BLaER1 (cell line): ENCODE measurements at regions not wholly inside any gene's neighbourhood (a gene's known extent, or its start where the extent isn't known, plus 50 kb on each side); places are given as distances from the start of the nearest gene placed in this dataset.
"Not testable (repeated sequence)": the region's sequence is repeated elsewhere in the genome, so short reads cannot be mapped to it uniquely, and the experiment has no call there.

Source experiments
- H3K27ac ChIP-seq: shearing (Covaris generic); formaldehyde crosslinking; 2 replicates; pipeline ENCODE4 v1.8.1; 2022
- H3K27me3 ChIP-seq: shearing (Covaris generic); formaldehyde crosslinking; 2 replicates; pipeline ENCODE4 v1.8.1; 2022
- H3K36me3 ChIP-seq: shearing (Covaris generic); formaldehyde crosslinking; 2 replicates; pipeline ENCODE4 v1.8.1; 2022
- H3K4me1 ChIP-seq: shearing (Covaris generic); formaldehyde crosslinking; 2 replicates; pipeline ENCODE4 v1.8.1; 2022
- H3K4me2 ChIP-seq: shearing (Covaris generic); formaldehyde crosslinking; 2 replicates; pipeline ENCODE4 v1.8.1; 2022
- H3K4me3 ChIP-seq: shearing (Covaris generic); formaldehyde crosslinking; 2 replicates; pipeline ENCODE4 v1.8.1; 2022
- H3K9ac ChIP-seq: shearing (Covaris generic); formaldehyde crosslinking; 2 replicates; pipeline ENCODE4 v1.8.1; 2022
- H3K9me3 ChIP-seq: shearing (Covaris generic); formaldehyde crosslinking; 2 replicates; pipeline ENCODE4 v1.8.1; 2022
- H4K20me1 ChIP-seq: shearing (Covaris generic); formaldehyde crosslinking; 2 replicates; pipeline ENCODE4 v1.8.1; 2022
- Cebpa-rat ChIP-seq: shearing (Covaris generic); IDR thresholded peaks from 2 replicates; pipeline ENCODE4 v1.8.1; 2022

DNA sequence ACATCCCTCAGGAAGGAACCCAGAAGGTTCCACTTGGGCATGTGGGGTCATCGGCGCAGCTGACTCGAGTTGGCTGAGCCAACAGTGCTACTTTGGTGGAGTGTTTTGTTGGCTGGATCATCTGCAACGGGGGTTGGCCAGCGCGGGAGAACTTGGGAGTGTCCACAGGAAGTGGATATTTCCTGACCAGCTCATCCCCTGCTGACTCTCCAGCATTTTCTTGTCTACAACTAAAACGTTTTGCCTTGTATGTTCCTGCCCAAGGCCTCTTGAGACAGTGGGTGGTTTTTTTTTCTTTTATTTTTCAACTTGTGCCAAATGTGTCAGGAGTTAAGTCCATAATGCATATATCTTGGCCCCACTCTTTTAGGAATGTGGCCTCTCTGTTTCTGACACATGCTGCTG lies 208.6 kb downstream of the ZNF365 start:
- Histone ChIP-seq H3K27me3 (no peaks in the 10 kb centered on the region), H3K27ac (no peak overlapping the region), H4K20me1 (no peaks in the 10 kb centered on the region), H3K36me3 (no peaks in the 10 kb centered on the region), H3K9me3 (no peaks in the 10 kb centered on the region), H3K4me3 (no peak overlapping the region), H3K4me1 (no peaks in the 10 kb centered on the region), H3K4me2 (no peak overlapping the region), H3K9ac (no peak overlapping the region)
- no peak for TF ChIP-seq Cebpa-rat

DNA sequence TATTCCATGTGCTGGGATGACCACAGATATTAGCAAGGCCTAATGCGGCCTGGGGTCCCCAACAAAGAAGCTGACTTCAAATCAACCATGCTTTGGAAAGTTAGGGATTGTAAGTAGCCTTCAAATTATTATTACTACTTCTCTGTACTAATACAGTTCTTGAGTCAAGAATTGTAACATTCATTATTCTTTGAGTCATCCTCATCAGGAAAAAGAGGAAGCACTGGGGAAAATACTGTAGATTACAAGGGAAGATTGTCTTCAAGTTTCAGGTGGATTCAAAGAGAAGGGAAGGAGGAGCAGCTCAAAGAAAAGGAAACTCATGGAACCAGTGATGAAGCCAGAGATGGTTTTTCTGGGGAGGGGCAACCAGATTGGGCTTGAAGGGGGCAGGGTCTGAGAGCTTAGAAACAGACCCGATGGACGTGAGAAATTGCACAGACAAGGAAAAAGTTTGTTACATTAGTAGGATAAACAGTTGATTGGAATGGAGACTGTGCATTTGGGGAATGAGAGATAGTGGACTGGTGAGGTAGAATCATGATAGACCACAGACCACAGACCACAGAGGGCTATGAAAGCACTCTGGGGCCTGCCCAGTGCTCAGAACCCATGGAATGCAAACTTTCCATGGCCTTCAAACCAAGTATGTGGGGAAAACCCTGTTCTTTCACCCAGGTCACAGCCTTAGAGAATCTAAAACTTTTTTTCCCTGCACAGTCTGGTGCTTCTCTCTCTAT lies 209.9 kb downstream of the ZNF365 start:
- Histone ChIP-seq H3K27me3 (no peaks in the 10 kb centered on the region), H3K4me3 (no peak overlapping the region), H3K9ac (no peak overlapping the region), H3K27ac (no peak overlapping the region), H3K36me3 (no peaks in the 10 kb centered on the region), H4K20me1 (no peaks in the 10 kb centered on the region), H3K4me1 (no peaks in the 10 kb centered on the region), H3K9me3 (no peaks in the 10 kb centered on the region), H3K4me2 (no peak overlapping the region)
- no peak for TF ChIP-seq Cebpa-rat

DNA sequence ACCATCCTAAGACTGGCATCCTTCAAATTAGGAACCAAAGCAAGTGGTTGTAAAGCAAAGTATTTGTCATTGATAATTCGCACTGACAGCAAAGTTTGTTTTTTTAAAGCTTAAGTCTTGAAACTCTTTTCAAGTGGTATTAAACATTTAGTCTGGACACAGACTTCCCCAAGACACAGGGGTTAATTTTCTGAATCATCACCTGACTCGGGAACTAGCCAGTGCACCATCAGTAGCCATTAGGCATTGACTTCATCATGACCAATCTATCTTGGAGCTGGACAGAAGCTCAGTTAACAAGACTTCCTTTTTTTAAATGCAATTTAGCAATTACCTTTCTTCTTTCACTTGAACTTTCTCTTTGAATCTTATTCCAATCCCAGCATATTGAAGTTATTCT lies 210.6 kb downstream of the ZNF365 start:
- Histone ChIP-seq H3K9me3 (no peaks in the 10 kb centered on the region), H3K9ac (no peak overlapping the region), H3K4me1 (no peaks in the 10 kb centered on the region), H3K4me3 (no peak overlapping the region), H4K20me1 (no peaks in the 10 kb centered on the region), H3K36me3 (no peaks in the 10 kb centered on the region), H3K4me2 (no peak overlapping the region), H3K27ac (no peak overlapping the region), H3K27me3 (no peaks in the 10 kb centered on the region)
- no peak for TF ChIP-seq Cebpa-rat

- H3K9ac ChIP-seq: no peak overlapping the region
- no peaks in the 10 kb centered on the region for H4K20me1 ChIP-seq
- no peaks in the 10 kb centered on the region for H3K4me1 ChIP-seq
- no peak overlapping the region for H3K4me2 ChIP-seq
- H3K9me3 ChIP-seq: no peaks in the 10 kb centered on the region
- H3K36me3 ChIP-seq: no peaks in the 10 kb centered on the region
- H3K27me3 ChIP-seq: no peaks in the 10 kb centered on the region
- H3K4me3 ChIP-seq: no peak overlapping the region
- TF ChIP-seq Cebpa-rat: no peak
- no peak overlapping the region for H3K27ac ChIP-seq
These were observed 211.1 kb downstream of the ZNF365 start for GRCh38 chr10:62585211-62585775.

- Histone ChIP-seq H3K4me3 (no peak overlapping the region), H3K4me1 (no peaks in the 10 kb centered on the region), H3K27ac (no peak overlapping the region), H3K9me3 (no peaks in the 10 kb centered on the region), H3K36me3 (no peaks in the 10 kb centered on the region), H3K9ac (no peak overlapping the region), H3K4me2 (no peak overlapping the region), H4K20me1 (no peaks in the 10 kb centered on the region), H3K27me3 (no peaks in the 10 kb centered on the region)
- no peak for TF ChIP-seq Cebpa-rat
These were observed 212.8 kb downstream of the ZNF365 start for GRCh38 chr10:62587011-62587410.

DNA sequence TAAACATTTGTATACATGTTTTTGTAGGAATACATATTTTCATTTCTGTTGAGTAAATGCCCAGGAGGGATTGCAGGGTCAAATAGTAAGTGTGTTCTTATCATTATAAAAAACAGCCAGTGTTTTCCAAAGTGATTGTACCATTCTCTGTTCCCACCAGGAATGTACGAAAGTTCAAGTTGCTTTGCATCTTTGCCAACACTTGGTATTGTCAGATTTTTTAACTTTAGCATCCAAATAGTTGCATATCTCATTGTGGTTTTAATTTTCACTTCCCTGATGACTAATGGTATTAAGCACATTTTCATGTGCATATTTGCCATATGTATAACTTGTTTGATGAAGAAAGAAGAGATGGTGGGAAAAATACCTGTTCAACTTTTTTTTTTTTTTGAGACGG lies 213.9 kb downstream of the ZNF365 start:
- H4K20me1 ChIP-seq: no peaks in the 10 kb centered on the region
- no peaks in the 10 kb centered on the region for H3K36me3 ChIP-seq
- no peak overlapping the region for H3K4me2 ChIP-seq
- H3K9me3 ChIP-seq: no peaks in the 10 kb centered on the region
- H3K4me3 ChIP-seq: no peak overlapping the region
- no peaks in the 10 kb centered on the region for H3K4me1 ChIP-seq
- no peak overlapping the region for H3K27ac ChIP-seq
- H3K27me3 ChIP-seq: no peaks in the 10 kb centered on the region
- H3K9ac ChIP-seq: no peak overlapping the region
- TF ChIP-seq Cebpa-rat: no peak

GRCh38 chr10:62589689-62590088 lies 214.8 kb upstream of the ADO start:
- H3K9me3 ChIP-seq: no peaks in the 10 kb centered on the region
- no peaks in the 10 kb centered on the region for H4K20me1 ChIP-seq
- H3K4me3 ChIP-seq: no peak overlapping the region
- no peaks in the 10 kb centered on the region for H3K4me1 ChIP-seq
- no peak overlapping the region for H3K4me2 ChIP-seq
- H3K36me3 ChIP-seq: no peaks in the 10 kb centered on the region
- no peak overlapping the region for H3K9ac ChIP-seq
- no peaks in the 10 kb centered on the region for H3K27me3 ChIP-seq
- TF ChIP-seq Cebpa-rat: no peak
- H3K27ac ChIP-seq: no peak overlapping the region

DNA sequence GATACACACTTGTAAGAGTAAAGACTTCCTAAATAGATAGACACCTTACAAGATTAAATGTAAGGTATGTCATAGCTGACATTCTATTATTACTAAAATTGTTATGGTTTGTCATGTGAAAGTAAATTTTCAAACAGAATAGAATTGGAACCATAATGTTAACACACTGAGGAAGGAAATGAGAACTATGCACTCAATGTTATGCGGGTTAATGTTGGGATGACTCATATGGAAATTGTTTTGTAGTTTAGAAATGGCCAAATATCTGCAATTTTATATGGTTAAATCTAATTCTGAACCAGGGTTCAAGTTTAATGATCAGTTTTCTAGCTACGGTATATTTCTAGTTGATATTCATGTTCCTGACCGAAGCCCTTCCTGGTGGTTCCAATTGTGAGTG lies 214.2 kb upstream of the ADO start:
- Histone ChIP-seq H3K4me3 (no peak overlapping the region), H3K9me3 (no peaks in the 10 kb centered on the region), H3K27ac (no peak overlapping the region), H3K9ac (no peak overlapping the region), H3K27me3 (no peaks in the 10 kb centered on the region), H3K4me2 (no peak overlapping the region), H3K4me1 (no peaks in the 10 kb centered on the region), H3K36me3 (no peaks in the 10 kb centered on the region), H4K20me1 (no peaks in the 10 kb centered on the region)
- TF ChIP-seq Cebpa-rat: no peak

- H3K9ac ChIP-seq: no peak overlapping the region
- TF ChIP-seq Cebpa-rat: no peak
- H3K36me3 ChIP-seq: no peaks in the 10 kb centered on the region
- no peaks in the 10 kb centered on the region for H3K4me1 ChIP-seq
- H3K9me3 ChIP-seq: no peaks in the 10 kb centered on the region
- no peak overlapping the region for H3K4me2 ChIP-seq
- H3K27me3 ChIP-seq: no peaks in the 10 kb centered on the region
- H4K20me1 ChIP-seq: no peaks in the 10 kb centered on the region
- no peak overlapping the region for H3K4me3 ChIP-seq
- no peak overlapping the region for H3K27ac ChIP-seq
These were observed 210.4 kb upstream of the ADO start for GRCh38 chr10:62594093-62594520.

GRCh38 chr10:62597226-62597625 lies 207.3 kb upstream of the ADO start:
- H4K20me1 ChIP-seq: no peaks in the 10 kb centered on the region
- H3K27me3 ChIP-seq: no peaks in the 10 kb centered on the region
- no peak overlapping the region for H3K4me2 ChIP-seq
- H3K9me3 ChIP-seq: no peaks in the 10 kb centered on the region
- no peak overlapping the region for H3K27ac ChIP-seq
- H3K4me3 ChIP-seq: no peak overlapping the region
- TF ChIP-seq Cebpa-rat: no peak
- H3K4me1 ChIP-seq: no peaks in the 10 kb centered on the region
- H3K9ac ChIP-seq: no peak overlapping the region
- H3K36me3 ChIP-seq: no peaks in the 10 kb centered on the region

GRCh38 chr10:62599161-62599560 lies 205.4 kb upstream of the ADO start:
- H3K27me3 ChIP-seq: no peaks in the 10 kb centered on the region
- no peaks in the 10 kb centered on the region for H4K20me1 ChIP-seq
- H3K4me2 ChIP-seq: no peak overlapping the region
- H3K27ac ChIP-seq: no peak overlapping the region
- no peak overlapping the region for H3K4me3 ChIP-seq
- no peak for TF ChIP-seq Cebpa-rat
- no peaks in the 10 kb centered on the region for H3K36me3 ChIP-seq
- no peaks in the 10 kb centered on the region for H3K9me3 ChIP-seq
- no peaks in the 10 kb centered on the region for H3K4me1 ChIP-seq
- H3K9ac ChIP-seq: no peak overlapping the region

DNA sequence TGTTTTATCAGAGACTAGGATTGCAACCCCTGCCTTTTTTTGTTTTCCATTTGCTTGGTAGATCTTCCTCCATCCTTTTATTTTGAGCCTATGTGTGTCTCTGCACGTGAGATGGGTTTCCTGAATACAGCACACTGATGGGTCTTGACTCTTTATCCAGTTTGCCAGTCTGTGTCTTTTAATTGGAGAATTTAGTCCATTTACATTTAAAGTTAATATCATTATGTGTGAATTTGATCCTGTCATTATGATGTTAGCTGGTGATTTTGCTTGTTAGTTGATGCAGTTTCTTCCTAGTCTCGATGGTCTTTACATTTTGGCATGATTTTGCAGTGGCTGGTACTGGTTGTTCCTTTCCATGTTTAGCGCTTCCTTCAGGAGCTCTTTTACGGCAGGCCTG lies 198.0 kb upstream of the ADO start:
- not testable (repeated sequence) for H3K4me1 ChIP-seq, H3K27ac ChIP-seq, H3K4me3 ChIP-seq

DNA sequence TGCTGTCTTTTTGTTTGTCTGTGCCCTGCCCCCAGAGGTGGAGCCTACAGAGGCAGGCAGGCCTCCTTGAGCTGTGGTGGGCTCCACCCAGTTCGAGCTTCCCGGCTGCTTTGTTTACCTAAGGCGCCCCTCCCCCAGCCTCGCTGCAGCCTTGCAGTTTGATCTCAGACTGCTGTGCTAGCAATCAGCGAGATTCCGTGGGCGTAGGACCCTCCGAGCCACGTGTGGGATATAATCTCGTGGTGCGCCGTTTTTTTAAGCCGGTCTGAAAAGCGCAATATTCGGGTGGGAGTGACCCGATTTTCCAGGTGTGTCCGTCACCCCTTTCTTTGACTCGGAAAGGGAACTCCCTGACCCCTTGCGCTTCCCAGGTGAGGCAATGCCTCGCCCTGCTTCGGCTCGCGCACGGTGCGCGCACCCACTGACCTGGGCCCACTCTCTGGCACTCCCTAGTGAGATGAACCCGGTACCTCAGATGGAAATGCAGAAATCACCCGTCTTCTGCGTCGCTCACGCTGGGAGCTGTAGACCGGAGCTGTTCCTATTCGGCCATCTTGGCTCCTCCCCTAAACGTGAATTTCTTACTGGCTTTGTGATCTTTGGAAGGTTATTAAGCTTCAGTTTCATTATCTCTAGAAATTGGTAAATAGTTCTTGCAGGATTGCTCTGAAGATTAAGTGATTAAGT lies 196.2 kb upstream of the ADO start:
- not testable (repeated sequence) for H3K27me3 ChIP-seq, H3K9me3 ChIP-seq, H3K4me2 ChIP-seq, H3K4me3 ChIP-seq, H3K9ac ChIP-seq, H4K20me1 ChIP-seq, H3K27ac ChIP-seq, H3K36me3 ChIP-seq
- peaks cover 11% of the 10 kb centered on the region for H3K4me1 ChIP-seq

More for the DNA sequence above, 198.0 kb upstream of the ADO start:
- not testable (repeated sequence) for H3K9ac ChIP-seq, H3K27me3 ChIP-seq, H4K20me1 ChIP-seq, H3K9me3 ChIP-seq, H3K36me3 ChIP-seq, H3K4me2 ChIP-seq
